SU-DHL-6 (cell line): ENCODE measurements at regions not wholly inside any gene's neighbourhood (a gene's known extent, or its start where the extent isn't known, plus 50 kb on each side); places are given as distances from the start of the nearest gene placed in this dataset.

ENCODE experiments used
- EZH2phosphoT487 ChIP-seq: fragments of 200-600 bp; sonication (generic), shearing (Covaris generic); conservative IDR thresholded peaks from 2 replicates; pipeline ENCODE4 v1.6.1; 2018; ENCODE audit warnings: mild to moderate bottlenecking, antibody characterized with exemption, low read length, moderate library complexity, mixed read lengths
- TF ChIP-seq, protein P1 (sequence below): fragments of 200-600 bp; sonication (generic); IDR thresholded peaks from one replicate; pipeline ENCODE4 v1.5.1; 2017; ENCODE audit warnings: antibody characterized with exemption, mild to moderate bottlenecking, low read length, moderate library complexity; ENCODE audit not compliant: insufficient read depth, poor library complexity, severe bottlenecking

DNA sequence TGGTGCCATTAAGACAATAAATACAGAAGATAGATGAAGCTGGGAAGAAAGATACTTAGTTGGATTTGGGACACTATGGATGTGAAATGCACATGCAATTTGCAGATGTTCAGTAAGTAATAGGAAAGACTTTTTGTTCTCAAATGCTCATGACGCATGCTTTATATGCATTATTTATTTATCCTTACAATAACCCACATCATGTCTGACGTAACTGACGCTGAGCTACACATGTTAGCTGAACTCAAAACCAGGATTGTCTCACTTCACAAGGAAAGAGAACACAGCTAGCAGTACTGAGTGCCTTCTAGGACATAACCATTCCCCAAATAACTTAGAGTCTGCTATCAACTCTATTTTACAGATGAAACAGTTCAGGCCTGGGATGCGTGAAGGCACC, 463.4 kb downstream of the FGF9 start:
- TF ChIP-seq, protein P1, sequence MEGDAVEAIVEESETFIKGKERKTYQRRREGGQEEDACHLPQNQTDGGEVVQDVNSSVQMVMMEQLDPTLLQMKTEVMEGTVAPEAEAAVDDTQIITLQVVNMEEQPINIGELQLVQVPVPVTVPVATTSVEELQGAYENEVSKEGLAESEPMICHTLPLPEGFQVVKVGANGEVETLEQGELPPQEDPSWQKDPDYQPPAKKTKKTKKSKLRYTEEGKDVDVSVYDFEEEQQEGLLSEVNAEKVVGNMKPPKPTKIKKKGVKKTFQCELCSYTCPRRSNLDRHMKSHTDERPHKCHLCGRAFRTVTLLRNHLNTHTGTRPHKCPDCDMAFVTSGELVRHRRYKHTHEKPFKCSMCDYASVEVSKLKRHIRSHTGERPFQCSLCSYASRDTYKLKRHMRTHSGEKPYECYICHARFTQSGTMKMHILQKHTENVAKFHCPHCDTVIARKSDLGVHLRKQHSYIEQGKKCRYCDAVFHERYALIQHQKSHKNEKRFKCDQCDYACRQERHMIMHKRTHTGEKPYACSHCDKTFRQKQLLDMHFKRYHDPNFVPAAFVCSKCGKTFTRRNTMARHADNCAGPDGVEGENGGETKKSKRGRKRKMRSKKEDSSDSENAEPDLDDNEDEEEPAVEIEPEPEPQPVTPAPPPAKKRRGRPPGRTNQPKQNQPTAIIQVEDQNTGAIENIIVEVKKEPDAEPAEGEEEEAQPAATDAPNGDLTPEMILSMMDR = no peak
- TF ChIP-seq EZH2phosphoT487 = no peak
